ENCODE measurements at regions not wholly inside any gene's neighbourhood (a gene's known extent, or its start where the extent isn't known, plus 50 kb on each side); places are given as distances from the start of the nearest gene placed in this dataset.
"Not testable (repeated sequence)": the region's sequence is repeated elsewhere in the genome, so short reads cannot be mapped to it uniquely, and the experiment has no call there.

- not testable (repeated sequence) for DNase-seq (ENCODE audit: low spot score)
Observed at GRCh38 chr1:53399370-53400133, 59.6 kb upstream of the DMRTB1 start.

- DNase-seq (ENCODE audit: low spot score), result no peak
Observed at GRCh38 chr1:53400761-53401674, 58.2 kb upstream of the DMRTB1 start.

- DNase-seq (ENCODE audit: low spot score), result no peak
Observed at GRCh38 chr1:53401813-53402745, 57.1 kb upstream of the DMRTB1 start.

- DNase-seq (ENCODE audit: low spot score), result no peak
Observed at GRCh38 chr1:53402891-53403655, 56.1 kb upstream of the DMRTB1 start.

- no peak for DNase-seq (ENCODE audit: low spot score)
Observed at GRCh38 chr1:53405737-53406136, 53.5 kb upstream of the DMRTB1 start.

GRCh38 chr1:53406551-53407235 lies 52.5 kb upstream of the DMRTB1 start:
- DNase-seq (ENCODE audit: low spot score), result no peak

GRCh38 chr1:53408013-53408754 lies 51.0 kb upstream of the DMRTB1 start:
- no peak for DNase-seq (ENCODE audit: low spot score)

- no peak for DNase-seq (ENCODE audit: low spot score)
Observed at GRCh38 chr1:53408755-53409129, 50.5 kb upstream of the DMRTB1 start.

GRCh38 chr1:53409233-53409632 lies 50.0 kb upstream of the DMRTB1 start:
- no peak for DNase-seq (ENCODE audit: low spot score)

Data from NAMALWA (cell line).